GM23338 (cell line): ENCODE measurements at regions not wholly inside any gene's neighbourhood (a gene's known extent, or its start where the extent isn't known, plus 50 kb on each side); places are given as distances from the start of the nearest gene placed in this dataset.

Source experiments
- ATAC-seq: fragments of 200-7000 bp; cut with Tn5 transposase; 3 replicates; pipeline ENCODE4 v1.9.1; 2020
- DNase-seq: peaks from one replicate; pipeline ENCODE4 v3.0.0-alpha.2; 2015; ENCODE audit warnings: low spot score
- H2AFZ ChIP-seq: fragments of 200-600 bp; sonication (generic); 2 replicates; pipeline ENCODE4 v1.8.0; 2016; ENCODE audit warnings: antibody characterized with exemption, mild to moderate bottlenecking, moderate library complexity
- H3F3A ChIP-seq: fragments of 200-600 bp; sonication (generic); replicated peaks from 2 replicates; pipeline ENCODE4 v1.8.0; 2017; ENCODE audit warnings: antibody characterized with exemption, mixed run types, low read depth
- H3K27ac ChIP-seq: fragments of 200-600 bp; sonication (generic); 2 replicates; pipeline ENCODE4 v1.6.1; 2016; ENCODE audit warnings: low read depth
- H3K27me3 ChIP-seq: fragments of 200-600 bp; sonication (generic); 2 replicates; pipeline ENCODE4 v1.8.0; 2016; ENCODE audit warnings: mild to moderate bottlenecking, mixed run types, moderate library complexity; ENCODE audit not compliant: insufficient read depth
- H3K36me3 ChIP-seq: fragments of 200-600 bp; sonication (generic); 2 replicates; pipeline ENCODE4 v1.8.0; 2016; ENCODE audit warnings: mild to moderate bottlenecking; ENCODE audit not compliant: insufficient read depth
- H3K4me1 ChIP-seq: fragments of 200-600 bp; sonication (generic); 2 replicates; pipeline ENCODE4 v1.8.0; 2016; ENCODE audit warnings: mild to moderate bottlenecking, moderate library complexity; ENCODE audit not compliant: insufficient read depth
- H3K4me2 ChIP-seq: fragments of 200-600 bp; sonication (generic); 2 replicates; pipeline ENCODE4 v1.7.1; 2017; ENCODE audit warnings: mixed run types
- H3K4me3 ChIP-seq: fragments of 200-600 bp; sonication (generic); 2 replicates; pipeline ENCODE4 v1.6.1; 2016; ENCODE audit warnings: mixed run types
- H3K79me2 ChIP-seq: fragments of 200-600 bp; sonication (generic); replicated peaks from 2 replicates; pipeline ENCODE4 v1.8.0; 2017; ENCODE audit warnings: mild to moderate bottlenecking; ENCODE audit not compliant: insufficient read depth
- H3K9me2 ChIP-seq: fragments of 200-600 bp; sonication (generic); 2 replicates; pipeline ENCODE4 v1.8.0; 2017; ENCODE audit not compliant: insufficient read depth
- H4K20me1 ChIP-seq: fragments of 200-600 bp; sonication (generic); replicated peaks from 2 replicates; pipeline ENCODE4 v1.8.0; 2017; ENCODE audit warnings: mild to moderate bottlenecking; ENCODE audit not compliant: insufficient read depth
- H3K27ac Mint-ChIP-seq: 2 replicates; pipeline ENCODE4 v1.8.0; 2020; ENCODE audit warnings: inconsistent platforms, mild to moderate bottlenecking, moderate library complexity, mixed read lengths
- H3K27me3 Mint-ChIP-seq: 3 replicates; pipeline ENCODE4 v1.8.0; 2022; ENCODE audit warnings: low read depth, mild to moderate bottlenecking, moderate library complexity, mixed read lengths, inconsistent platforms; ENCODE audit not compliant: insufficient read depth, poor library complexity
- H3K36me3 Mint-ChIP-seq: 3 replicates; pipeline ENCODE4 v1.8.0; 2021; ENCODE audit warnings: low read depth, mild to moderate bottlenecking, inconsistent platforms, moderate library complexity, mixed read lengths
- H3K4me1 Mint-ChIP-seq: 3 replicates; pipeline ENCODE4 v1.8.0; 2020; ENCODE audit warnings: mild to moderate bottlenecking, inconsistent platforms, mixed read lengths
- H3K4me3 Mint-ChIP-seq: 3 replicates; pipeline ENCODE4 v1.8.0; 2021; ENCODE audit warnings: moderate library complexity, mild to moderate bottlenecking, inconsistent platforms, mixed read lengths
- H3K9me3 Mint-ChIP-seq: 3 replicates; pipeline ENCODE4 v1.8.0; 2020; ENCODE audit warnings: moderate library complexity, mild to moderate bottlenecking, inconsistent platforms, mixed read lengths
- CREB1 ChIP-seq: fragments of 250-450 bp; sonication (Bioruptor Pico); IDR thresholded peaks from 2 replicates; pipeline ENCODE4 v1.5.0; 2020; ENCODE audit warnings: low read depth, mild to moderate bottlenecking, moderate library complexity
- CTCF ChIP-seq, 2 experiments: fragments of 200-600 bp in 1 of 2; sonication (generic) in 1 of 2; conservative IDR thresholded peaks; 2 replicates each; pipeline versions ENCODE4 v1.5.1 to v1.6.1; 2016 to 2017; ENCODE audit warnings: antibody characterized with exemption in 2 of 2, low read depth in 2 of 2, mild to moderate bottlenecking in 2 of 2, moderate library complexity in 1 of 2
- ETS1 ChIP-seq: IDR thresholded peaks from 2 replicates; pipeline ENCODE4 v1.6.1; 2016; ENCODE audit warnings: antibody characterized with exemption
- EZH2 ChIP-seq: fragments of 200-600 bp; sonication (generic); IDR thresholded peaks from one replicate; pipeline ENCODE4 v1.8.0; 2017; ENCODE audit warnings: antibody characterized with exemption, mild to moderate bottlenecking, low read depth; ENCODE audit not compliant: unreplicated experiment
- EZH2phosphoT487 ChIP-seq: fragments of 200-600 bp; sonication (generic); IDR thresholded peaks from one replicate; pipeline ENCODE4 v1.8.1; 2018; ENCODE audit warnings: antibody characterized with exemption; ENCODE audit not compliant: unreplicated experiment
- JUNB ChIP-seq: IDR thresholded peaks from one replicate; pipeline ENCODE4 v1.6.1; 2016; ENCODE audit warnings: antibody characterized with exemption; ENCODE audit not compliant: unreplicated experiment
- NANOG ChIP-seq: IDR thresholded peaks from 2 replicates; pipeline ENCODE4 v1.6.1; 2016; ENCODE audit warnings: antibody characterized with exemption, borderline replicate concordance
- POLR2AphosphoS5 ChIP-seq: IDR thresholded peaks from 2 replicates; pipeline ENCODE4 v1.6.1; 2016; ENCODE audit warnings: antibody characterized with exemption, low read depth
- REST ChIP-seq: IDR thresholded peaks from one replicate; pipeline ENCODE4 v1.6.1; 2018; ENCODE audit warnings: antibody characterized with exemption; ENCODE audit not compliant: unreplicated experiment
- STAT1 ChIP-seq: IDR thresholded peaks from one replicate; pipeline ENCODE4 v1.6.1; 2016; ENCODE audit warnings: antibody characterized with exemption; ENCODE audit not compliant: unreplicated experiment
- ZNF114 ChIP-seq: fragments of 250-450 bp; sonication (Bioruptor Pico); IDR thresholded peaks from 2 replicates; pipeline ENCODE4 v1.5.0; 2020; ENCODE audit warnings: mild to moderate bottlenecking, moderate library complexity
- ZNF331 ChIP-seq: fragments of 250-450 bp; sonication (Bioruptor Pico); IDR thresholded peaks from 2 replicates; pipeline ENCODE4 v1.5.0; 2020; ENCODE audit warnings: low read depth, mild to moderate bottlenecking, moderate library complexity
- ZNF462 ChIP-seq: fragments of 250-450 bp; sonication (Bioruptor Pico); IDR thresholded peaks from 2 replicates; pipeline ENCODE4 v1.5.0; 2020; ENCODE audit warnings: mild to moderate bottlenecking, moderate library complexity

GRCh38 chr5:168159425-168159824 is 132.0 kb upstream of the WWC1 start:
- no peaks in the 10 kb centered on the region for H3K27me3 ChIP-seq
- H3F3A ChIP-seq: no peaks in the 10 kb centered on the region
- no peaks in the 10 kb centered on the region for H3K27me3 Mint-ChIP-seq
- no peak overlapping the region for H3K4me3 Mint-ChIP-seq
- no peak overlapping the region for H2AFZ ChIP-seq
- H3K27ac ChIP-seq: no peak overlapping the region
- H3K4me1 ChIP-seq: peaks cover 3% of the 10 kb centered on the region
- H3K27ac Mint-ChIP-seq: no peak overlapping the region
- H3K4me1 Mint-ChIP-seq: peaks cover 30% of the 10 kb centered on the region
- no peaks in the 10 kb centered on the region for H3K9me2 ChIP-seq
- no peaks in the 10 kb centered on the region for H3K79me2 ChIP-seq
- H3K36me3 ChIP-seq: no peaks in the 10 kb centered on the region
- peak overlapping the region; percentile 28; the same call in 1 of the 2 replicates for H3K4me2 ChIP-seq
- H3K9me3 Mint-ChIP-seq: no peaks in the 10 kb centered on the region
- no peak for TF ChIP-seq REST
- TF ChIP-seq JUNB: no peak
- no peak for TF ChIP-seq ETS1
- no peak for TF ChIP-seq ZNF331 (CRISPR knock-in tag)
- TF ChIP-seq NANOG: no peak
- TF ChIP-seq EZH2phosphoT487: no peak
- TF ChIP-seq EZH2: no peak
- TF ChIP-seq STAT1: no peak
- no peak for TF ChIP-seq CTCF (conservative IDR thresholded peaks at IDR 0.05; ENCODE audit: low read depth in 2 of 2)
- TF ChIP-seq POLR2AphosphoS5: no peak
- no peak for TF ChIP-seq ZNF114
- TF ChIP-seq ZNF462 (CRISPR knock-in tag): no peak
- no peak for TF ChIP-seq CREB1
- peak; percentile 97 for ATAC-seq
- no peaks in the 10 kb centered on the region for H4K20me1 ChIP-seq
- H3K4me3 ChIP-seq: no peak overlapping the region
- DNase-seq: peak; percentile 84
- no peaks in the 10 kb centered on the region for H3K36me3 Mint-ChIP-seq
